ENCODE measurements at regions not wholly inside any gene's neighbourhood (a gene's known extent, or its start where the extent isn't known, plus 50 kb on each side); places are given as distances from the start of the nearest gene placed in this dataset.

DNA sequence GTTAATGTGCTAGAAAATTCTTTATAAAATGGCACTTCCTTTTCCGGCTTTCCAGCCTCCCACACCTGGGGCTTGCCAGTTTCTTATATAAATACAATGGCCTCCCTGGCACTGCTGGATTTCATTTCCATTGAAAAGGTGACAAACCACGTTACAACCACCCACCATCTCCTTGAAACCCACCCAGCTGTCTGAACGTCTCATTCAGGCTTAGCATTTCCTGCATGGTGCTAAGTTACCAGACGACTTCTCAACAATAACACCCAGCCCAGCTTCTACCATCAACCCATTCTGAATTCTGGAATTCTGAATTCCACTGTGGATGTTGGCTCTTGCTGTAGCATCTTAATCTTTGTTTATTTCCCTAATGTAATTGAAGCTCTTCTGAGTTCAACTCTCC lies 499.8 kb upstream of the CELF2 start:
- no peak for DNase-seq

- no peak for DNase-seq
Measured at GRCh38 chr10:10519674-10520073, 498.0 kb upstream of the CELF2 start.

GRCh38 chr10:10520491-10521385 lies 496.9 kb upstream of the CELF2 start:
- DNase-seq: no peak

DNA sequence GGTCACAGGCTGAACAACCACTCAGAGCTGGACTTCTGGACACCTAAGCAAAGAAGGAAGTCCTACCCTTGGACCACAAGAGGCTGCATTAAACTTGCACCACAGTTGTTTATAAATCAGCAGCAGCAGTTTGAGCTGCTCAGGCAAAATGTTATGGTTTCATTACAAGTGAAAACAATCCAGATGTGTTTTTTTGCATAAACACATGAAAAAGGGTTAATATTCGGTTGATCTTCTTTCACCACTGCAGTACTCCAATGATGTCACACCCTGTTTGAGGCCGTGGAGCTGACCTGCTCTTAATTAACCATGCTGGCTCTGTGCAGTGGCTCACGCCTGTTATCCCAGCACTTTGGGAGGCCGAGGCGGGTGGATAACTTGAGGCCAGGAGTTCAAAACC lies 490.8 kb upstream of the CELF2 start:
- DNase-seq: no peak

DNA sequence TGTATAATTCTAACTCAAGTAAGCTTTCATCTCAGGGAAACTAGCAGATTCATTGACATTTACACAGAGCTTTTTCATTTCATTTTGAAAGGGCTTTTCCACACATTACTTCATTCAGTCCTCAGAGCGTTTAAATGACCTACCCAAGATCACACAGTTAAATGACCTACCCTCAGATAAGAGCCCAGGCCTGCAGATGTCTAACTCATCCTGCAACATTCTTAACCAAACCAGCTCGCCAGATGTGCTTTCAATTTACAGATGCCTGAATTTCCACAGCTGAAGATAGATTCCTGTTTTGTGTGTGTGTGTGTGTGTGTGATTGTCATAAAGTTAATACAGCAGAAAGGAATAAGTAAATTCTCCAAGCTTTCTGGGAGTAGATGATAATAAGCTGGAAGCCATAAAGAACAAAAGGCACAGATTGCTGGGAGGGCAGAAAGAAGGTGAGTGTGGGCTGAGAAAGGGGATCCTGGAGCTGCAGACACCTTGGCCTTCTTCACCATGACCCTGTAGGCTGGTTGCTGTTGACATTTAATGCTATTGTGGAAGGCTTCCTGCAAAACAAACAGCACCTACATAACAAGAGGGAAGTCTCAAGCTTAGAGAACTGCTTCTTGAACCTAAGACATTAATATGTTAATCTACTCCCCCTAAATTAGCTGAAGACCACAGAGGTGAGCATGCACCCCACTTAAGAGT lies 489.7 kb upstream of the CELF2 start:
- DNase-seq: no peak

DNA sequence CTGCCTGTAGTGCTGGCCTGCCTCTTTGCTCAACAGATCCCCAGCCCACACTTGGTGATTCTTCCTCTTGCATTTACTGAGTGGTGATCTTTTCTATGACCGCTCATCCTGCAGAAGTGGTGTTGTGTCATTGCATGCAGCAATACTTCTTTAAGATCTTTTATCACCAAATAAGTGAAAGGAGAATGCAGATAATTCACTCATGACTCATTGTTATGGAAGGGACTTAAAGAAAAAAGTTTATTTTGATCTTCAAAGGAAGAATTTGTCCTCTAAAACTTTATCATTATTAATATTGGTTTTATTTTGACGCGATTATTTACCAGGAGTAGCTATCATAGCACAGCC lies 489.1 kb upstream of the CELF2 start:
- no peak for DNase-seq

DNA sequence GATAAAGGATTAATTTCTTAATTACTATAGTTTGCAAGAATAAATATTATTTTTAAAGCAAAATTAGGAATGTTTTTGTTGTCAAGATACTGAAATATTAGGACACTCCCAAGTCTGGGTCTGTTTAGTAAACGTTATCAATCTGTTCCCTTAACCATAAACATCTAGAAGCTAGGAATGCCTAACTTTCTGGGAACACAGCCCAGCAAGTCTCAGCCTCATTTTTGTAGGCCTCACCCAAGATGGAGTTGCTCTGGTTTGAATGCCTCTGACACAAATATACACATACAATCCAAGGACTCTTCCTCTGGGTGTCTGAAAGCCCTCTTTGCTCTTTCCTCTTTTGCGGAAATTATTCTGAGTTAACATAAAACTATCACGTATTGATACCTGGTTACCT lies 487.4 kb upstream of the CELF2 start:
- no peak for DNase-seq

- DNase-seq: no peak
Measured at GRCh38 chr10:10532236-10532635, 485.4 kb upstream of the CELF2 start.

GRCh38 chr10:10532826-10533225 lies 484.8 kb upstream of the CELF2 start:
- DNase-seq: no peak

GRCh38 chr10:10533437-10533836 lies 484.2 kb upstream of the CELF2 start:
- DNase-seq: no peak

GRCh38 chr10:10538326-10538725 lies 479.3 kb upstream of the CELF2 start:
- no peak for DNase-seq

DNA sequence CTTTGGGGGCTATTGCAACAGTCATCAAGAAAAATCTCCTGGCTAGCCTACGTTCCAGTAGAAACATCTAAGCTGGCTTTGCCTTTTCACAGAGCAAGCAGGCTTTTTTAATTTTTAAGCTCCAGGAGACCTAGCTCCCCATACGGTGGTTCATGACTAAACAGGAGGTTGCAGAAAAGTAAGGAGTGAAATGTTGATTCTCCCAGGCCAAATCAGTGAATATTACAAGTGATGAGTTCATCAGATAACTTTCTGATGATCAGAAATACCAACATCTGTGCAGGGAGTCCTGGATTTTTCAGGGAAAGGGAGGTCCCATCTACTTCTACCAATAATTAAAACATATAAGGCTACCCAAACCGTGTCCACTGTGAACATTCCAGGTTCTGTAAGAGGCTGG lies 477.3 kb upstream of the CELF2 start:
- no peak for DNase-seq

GRCh38 chr10:10542477-10542876 lies 475.2 kb upstream of the CELF2 start:
- DNase-seq: no peak

DNA sequence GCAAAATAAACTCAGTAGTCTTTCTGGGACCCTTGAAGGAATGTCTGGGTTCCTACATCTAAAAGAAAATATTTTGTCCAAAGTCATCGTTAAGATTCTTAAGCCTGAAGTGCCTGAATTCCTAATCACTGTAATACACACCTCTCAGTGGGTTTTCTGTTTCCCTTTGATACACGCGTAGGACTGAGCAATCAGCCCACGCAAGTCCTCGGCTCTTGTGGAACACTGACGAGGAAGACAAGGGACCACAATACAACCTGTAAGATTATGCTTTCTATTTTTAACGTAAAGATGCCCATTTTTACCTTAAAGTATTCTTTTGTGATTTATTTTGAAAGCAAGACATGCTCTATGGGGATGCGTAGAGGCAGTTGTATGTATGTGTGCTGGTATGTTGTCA lies 472.8 kb upstream of the CELF2 start:
- DNase-seq: no peak

DNA sequence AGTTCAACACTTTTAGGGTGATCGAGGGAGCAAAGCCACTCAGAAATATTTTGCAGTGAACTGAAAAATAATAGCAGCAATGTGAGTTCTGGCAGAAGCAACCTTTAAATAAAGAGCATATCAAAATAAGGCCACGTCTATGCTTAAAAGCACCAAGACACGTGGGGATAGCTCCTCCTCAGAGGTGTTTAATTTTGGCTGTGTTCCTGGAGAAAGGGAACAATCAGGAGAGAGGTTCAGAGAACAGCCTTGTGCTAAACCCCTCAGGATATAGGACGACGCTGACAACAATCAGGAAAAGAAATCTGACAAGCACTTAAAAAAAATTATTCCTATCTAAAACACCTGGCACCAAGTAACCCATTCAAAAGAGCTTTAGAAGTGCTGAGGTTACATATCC lies 471.9 kb upstream of the CELF2 start:
- DNase-seq: no peak

DNA sequence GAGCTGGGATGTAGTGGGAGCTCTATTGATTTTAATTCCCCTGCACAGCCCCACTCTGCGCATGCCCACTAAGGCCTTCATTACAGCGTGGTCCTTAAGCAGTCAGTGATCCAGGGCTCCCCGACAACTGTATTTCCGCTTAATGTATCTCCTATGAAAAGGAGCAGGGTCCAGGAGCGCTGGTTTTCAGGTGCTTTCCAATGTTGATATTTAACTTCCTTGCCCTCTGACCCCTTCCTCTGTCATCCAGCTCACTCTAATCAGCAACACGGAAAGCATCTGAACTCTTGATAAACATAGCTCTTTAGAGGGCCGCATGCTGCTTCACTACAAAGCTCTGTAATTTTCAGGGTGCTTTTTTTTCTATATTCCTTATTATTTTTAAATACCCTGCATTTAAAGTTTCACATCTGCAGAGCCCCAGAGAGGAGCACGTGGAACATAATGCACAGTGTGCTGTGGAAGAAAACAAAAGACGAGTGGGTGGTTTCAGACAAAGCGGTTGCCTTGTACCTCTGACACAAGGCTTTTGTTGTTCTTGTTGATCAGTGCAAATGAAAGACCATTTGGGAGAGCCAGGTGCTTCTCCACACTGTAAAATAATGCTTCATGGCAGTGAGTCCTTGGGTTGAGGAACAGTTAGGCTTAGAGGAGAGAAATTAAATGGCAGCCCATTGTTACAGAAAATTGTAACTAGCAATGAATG lies 465.9 kb upstream of the CELF2 start:
- DNase-seq: no peak

GRCh38 chr10:10552948-10553347 lies 464.7 kb upstream of the CELF2 start:
- DNase-seq: no peak

DNA sequence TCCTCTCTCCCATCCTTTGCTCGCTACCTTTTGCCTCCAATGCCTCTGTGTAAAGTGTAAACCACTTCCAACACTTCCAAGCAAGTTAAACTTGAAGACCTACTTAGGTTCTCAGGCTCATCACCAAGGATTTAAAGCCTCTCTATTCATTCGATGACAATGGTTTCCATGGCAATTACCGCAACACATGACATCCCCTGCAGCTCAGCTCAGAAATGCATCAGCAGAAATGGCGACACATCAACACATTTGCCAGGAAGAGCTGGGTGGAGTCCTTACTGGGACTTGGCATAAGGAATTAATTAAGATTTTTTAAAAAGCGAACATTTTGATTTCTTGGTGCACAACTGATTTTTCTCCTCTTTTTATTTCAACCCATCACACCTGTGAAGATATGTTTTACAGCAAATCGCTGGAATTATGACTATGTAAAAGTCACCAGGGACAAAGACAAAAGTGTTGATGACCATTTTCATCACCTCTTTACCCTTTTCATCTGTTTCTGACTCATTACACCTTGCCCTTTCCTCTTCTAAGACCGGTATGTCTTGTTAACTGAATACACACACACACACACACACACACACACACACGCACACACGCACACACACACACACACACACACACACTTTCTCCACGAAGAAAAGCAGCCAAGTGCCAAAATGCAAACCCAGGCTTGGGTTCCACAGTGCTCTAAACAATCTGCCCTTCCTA lies 453.4 kb upstream of the CELF2 start:
- DNase-seq: no peak

DNA sequence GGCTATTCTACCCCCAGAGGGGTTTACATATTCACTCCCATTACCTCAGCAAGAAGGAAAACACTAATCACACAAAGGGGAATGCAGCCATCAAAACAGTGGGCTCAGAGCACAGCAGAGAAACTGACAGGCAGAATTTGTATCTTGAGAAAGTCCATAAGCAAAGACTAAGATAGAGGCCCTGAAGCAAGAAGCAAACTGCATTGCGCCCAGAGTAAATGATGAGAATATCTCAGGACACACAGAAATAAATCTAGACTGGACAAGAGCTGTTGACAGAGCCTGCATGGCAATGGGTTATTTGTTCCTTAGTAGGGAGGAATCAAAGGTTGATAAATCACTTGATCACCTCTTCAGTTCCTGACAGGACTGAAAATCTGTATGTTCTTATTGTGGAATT lies 440.7 kb upstream of the CELF2 start:
- DNase-seq: no peak

DNA sequence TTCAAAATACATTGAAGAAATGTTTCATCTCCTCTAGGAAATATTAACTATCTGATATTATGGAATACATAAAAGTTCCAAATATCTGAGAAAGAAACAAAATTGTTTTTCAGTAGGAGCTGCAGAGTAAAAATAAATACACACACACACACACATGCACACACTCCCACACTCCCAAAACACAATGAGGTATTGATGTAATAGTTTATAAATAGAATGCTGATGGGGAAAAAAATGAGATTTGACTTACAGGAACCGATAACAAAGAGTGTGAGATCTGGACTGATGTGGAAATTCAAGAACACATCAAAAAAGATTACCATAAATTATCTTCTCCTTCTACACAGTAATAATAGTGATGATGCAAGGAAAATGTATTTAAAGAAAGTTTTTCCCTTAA lies 438.0 kb upstream of the CELF2 start:
- DNase-seq: no peak

- no peak for DNase-seq
Measured at GRCh38 chr10:10584161-10584560, 433.5 kb upstream of the CELF2 start.

GRCh38 chr10:10587744-10588393 lies 429.8 kb upstream of the CELF2 start:
- DNase-seq: no peak
